Astrocyte of the spinal cord (primary cell): ENCODE measurements at regions not wholly inside any gene's neighbourhood (a gene's known extent, or its start where the extent isn't known, plus 50 kb on each side); places are given as distances from the start of the nearest gene placed in this dataset.
"Not testable (repeated sequence)": the region's sequence is repeated elsewhere in the genome, so short reads cannot be mapped to it uniquely, and the experiment has no call there.

ENCODE experiments used
- DNase-seq: peaks from one replicate; pipeline ENCODE4 v3.0.0; 2011; ENCODE audit warnings: low read depth, low spot score
- H3K4me3 ChIP-seq: 2 replicates; pipeline ENCODE4 v1.5.1; 2011; ENCODE audit warnings: low read depth, mild to moderate bottlenecking, low read length, moderate library complexity
- in situ Hi-C: cut with HindIII; loops from 2 replicates; pipeline ENCODE4 v1.10.0; 2017; ENCODE audit warnings: low sequenced_read_pairs
- TF ChIP-seq, protein P1 (sequence below): IDR thresholded peaks from 2 replicates; pipeline ENCODE4 v1.5.1; 2012; ENCODE audit warnings: low read depth, mild to moderate bottlenecking, low read length, inconsistent platforms

DNA sequence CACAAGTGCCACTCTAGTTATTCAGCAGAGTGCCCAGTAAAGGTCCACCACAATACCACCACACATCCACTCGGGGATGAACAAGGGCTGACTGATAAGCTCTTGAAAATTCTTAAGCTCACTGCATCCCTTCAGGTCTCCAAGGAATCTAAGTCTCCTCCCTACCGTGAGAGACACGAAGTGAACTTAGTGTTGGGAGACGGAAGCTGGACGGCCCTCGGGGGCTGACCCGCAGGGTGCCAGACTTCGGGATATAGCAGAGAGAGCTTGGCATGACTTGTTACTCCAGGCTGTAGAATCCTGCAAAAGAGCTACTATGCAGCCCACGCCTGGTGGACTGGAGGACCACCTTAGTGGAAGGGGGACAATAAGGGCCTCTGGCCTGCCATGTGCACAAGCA is 75.1 kb downstream of the LYZL1 start:
- DNase-seq, H3K4me3 ChIP-seq, in situ Hi-C loops: not testable (repeated sequence)

DNA sequence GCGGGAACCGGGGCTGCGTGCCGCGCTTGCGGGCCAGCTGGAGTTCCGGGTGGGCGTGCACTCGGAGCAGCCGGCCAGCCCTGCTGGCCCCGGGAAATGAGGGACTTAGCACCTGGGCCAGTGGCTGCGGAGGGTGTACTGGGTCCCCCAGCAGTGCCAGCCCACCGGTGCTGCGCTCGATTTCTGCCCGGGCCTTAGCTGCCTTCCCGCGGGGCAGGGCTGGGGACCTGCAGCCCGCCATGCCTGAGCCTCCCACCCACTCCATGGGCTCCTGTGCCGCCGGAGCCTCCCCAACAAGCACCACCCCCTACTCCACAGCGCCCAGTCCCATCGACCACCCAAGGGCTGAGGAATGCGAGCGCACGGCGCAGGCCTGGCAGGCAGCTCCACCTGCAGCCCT is 77.3 kb downstream of the LYZL1 start:
- in situ Hi-C loops, DNase-seq: not testable (repeated sequence)

DNA sequence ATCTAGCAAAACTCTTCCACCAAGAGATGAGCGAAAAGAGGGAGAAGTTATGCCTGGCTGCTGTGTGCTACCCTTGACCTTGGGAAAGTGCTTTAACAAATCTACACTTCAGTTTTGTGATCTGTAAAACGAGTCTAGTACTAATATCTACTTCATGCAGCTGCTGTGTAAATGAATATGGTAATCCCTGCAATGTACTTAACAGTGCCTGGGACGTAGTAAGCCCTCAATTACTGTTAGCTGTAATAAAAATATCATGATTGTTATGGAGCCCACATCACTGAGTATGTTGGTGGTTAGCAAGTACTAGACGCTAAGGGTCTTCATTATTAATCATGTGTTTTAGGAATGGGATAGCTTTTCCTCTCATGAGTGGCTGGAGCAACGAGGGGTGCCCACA is 80.5 kb downstream of the LYZL1 start:
- in situ Hi-C loops = no loop called here
- TF ChIP-seq, protein P1, sequence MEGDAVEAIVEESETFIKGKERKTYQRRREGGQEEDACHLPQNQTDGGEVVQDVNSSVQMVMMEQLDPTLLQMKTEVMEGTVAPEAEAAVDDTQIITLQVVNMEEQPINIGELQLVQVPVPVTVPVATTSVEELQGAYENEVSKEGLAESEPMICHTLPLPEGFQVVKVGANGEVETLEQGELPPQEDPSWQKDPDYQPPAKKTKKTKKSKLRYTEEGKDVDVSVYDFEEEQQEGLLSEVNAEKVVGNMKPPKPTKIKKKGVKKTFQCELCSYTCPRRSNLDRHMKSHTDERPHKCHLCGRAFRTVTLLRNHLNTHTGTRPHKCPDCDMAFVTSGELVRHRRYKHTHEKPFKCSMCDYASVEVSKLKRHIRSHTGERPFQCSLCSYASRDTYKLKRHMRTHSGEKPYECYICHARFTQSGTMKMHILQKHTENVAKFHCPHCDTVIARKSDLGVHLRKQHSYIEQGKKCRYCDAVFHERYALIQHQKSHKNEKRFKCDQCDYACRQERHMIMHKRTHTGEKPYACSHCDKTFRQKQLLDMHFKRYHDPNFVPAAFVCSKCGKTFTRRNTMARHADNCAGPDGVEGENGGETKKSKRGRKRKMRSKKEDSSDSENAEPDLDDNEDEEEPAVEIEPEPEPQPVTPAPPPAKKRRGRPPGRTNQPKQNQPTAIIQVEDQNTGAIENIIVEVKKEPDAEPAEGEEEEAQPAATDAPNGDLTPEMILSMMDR = no peak
- no peak for DNase-seq
- no peak overlapping the region for H3K4me3 ChIP-seq

More for the DNA sequence above, 77.3 kb downstream of the LYZL1 start:
- not testable (repeated sequence) for H3K4me3 ChIP-seq

DNA sequence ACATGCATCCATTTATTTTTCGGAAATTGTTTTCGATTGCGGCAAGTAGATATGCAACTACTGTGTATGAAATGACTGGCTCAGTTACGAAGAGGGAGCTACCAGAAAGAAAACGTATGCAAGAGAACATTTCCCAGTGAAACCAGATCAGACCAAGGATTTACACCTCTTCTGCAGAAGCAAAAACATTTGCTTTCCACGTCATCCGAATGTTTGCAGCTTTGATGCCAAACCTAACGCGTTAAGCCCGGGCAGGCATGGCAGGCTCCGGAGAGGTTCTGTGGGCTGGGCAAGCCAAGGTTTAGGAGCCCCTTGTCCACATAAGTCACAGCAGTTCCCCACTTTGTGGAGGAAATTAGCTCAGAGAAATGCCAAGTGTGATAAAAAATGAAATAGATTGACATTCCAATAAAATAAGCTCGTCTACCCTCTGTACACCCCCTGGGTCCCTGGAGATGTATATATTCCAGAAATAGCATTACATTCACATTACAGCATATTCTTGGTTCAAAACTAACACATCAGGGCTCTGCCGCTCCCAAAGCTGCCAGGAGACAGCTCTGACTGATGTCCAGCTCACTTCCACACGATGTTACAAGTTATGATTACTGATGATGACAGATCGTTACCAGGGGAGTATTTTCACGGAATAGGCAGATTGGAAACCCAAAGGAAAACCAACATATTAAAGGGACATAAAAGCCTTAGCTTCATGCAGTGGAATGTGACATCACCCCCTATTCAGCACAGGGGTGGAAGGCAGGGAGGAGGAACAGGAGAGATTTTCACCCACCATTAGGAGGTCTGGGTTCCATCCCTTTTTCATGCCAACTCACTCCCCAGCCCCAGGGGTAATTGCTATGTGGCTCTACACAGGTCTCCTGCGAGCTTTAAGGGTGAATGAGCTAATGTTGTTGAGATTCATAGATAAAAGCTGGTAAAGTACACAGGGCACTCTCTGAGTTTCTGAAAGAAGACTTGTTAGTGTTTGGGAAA is 81.5 kb downstream of the LYZL1 start:
- no peak for DNase-seq
- H3K4me3 ChIP-seq = no peak overlapping the region
- in situ Hi-C loops = no loop called here
- TF ChIP-seq, protein P1 = no peak

DNA sequence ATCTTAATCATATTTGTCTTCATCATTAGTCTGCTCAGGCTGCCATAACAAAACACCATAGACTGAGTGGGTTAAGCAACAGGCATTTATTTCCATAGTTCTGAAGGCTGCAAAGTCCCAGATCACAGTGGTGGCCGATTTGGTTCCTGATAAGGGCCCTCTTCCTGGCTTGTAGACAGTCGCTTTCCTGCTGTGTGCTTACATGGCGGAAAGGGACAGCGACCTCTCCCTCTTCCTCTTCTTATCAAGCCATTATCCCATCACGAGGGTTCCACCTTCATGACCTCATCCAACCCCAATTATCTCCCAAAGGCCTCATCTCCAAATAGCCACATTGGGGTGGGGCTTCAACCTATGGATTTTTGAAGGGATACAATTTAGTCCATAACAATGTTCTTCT is 84.0 kb downstream of the LYZL1 start:
- no peak for DNase-seq
- no peak overlapping the region for H3K4me3 ChIP-seq
- TF ChIP-seq, protein P1 = no peak
- in situ Hi-C loops = no loop called here

DNA sequence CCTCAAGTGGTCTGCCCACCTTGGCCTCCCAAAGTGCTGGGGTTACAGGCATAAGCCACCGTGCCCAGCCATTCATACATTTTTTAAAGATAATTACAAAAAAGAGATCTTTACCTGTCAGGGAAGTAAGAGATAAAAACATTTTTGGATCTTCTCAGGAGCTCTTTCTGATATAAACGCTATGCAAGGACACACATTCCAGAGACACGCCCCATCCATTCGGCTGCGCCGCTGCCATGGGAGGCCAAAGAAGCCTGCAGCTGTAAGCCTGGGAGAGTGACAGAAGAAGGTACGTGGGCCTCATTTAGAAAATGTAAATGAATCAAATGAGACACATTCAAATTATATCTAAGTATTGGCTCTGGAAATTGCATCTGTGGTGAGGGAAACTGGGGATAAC is 85.3 kb downstream of the LYZL1 start:
- in situ Hi-C loops = no loop called here
- H3K4me3 ChIP-seq = no peak overlapping the region
- TF ChIP-seq, protein P1 = no peak
- no peak for DNase-seq

DNA sequence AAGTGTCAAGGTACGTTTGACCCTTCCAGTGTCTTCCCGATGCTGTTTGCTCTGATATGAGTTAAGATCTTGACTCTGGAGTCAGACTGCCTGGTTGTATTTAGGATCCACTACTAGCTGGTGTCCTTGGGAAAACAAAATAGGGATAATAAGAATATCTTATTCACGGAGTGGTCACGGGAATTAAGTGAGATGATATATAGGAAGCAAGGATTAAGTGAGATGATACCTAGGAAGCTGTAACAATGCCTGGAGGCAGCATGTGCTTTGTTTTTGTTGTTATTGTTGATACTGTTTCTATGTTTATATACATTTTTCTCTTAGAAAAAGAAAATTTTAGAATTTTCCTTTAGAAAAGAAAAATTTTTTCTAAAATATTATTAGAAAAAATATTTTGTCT is 87.0 kb downstream of the LYZL1 start:
- TF ChIP-seq, protein P1 = no peak
- in situ Hi-C loops = no loop called here
- H3K4me3 ChIP-seq = no peak overlapping the region
- no peak for DNase-seq
